ENCODE measurements at regions not wholly inside any gene's neighbourhood (a gene's known extent, or its start where the extent isn't known, plus 50 kb on each side); places are given as distances from the start of the nearest gene placed in this dataset.

GRCh38 chr6:26312501-26313397 lies 52.2 kb upstream of the BTN3A2 start:
- DNase-seq (ENCODE audit: low read depth) = peak; percentile 84
